ENCODE measurements at regions not wholly inside any gene's neighbourhood (a gene's known extent, or its start where the extent isn't known, plus 50 kb on each side); places are given as distances from the start of the nearest gene placed in this dataset.

DNA sequence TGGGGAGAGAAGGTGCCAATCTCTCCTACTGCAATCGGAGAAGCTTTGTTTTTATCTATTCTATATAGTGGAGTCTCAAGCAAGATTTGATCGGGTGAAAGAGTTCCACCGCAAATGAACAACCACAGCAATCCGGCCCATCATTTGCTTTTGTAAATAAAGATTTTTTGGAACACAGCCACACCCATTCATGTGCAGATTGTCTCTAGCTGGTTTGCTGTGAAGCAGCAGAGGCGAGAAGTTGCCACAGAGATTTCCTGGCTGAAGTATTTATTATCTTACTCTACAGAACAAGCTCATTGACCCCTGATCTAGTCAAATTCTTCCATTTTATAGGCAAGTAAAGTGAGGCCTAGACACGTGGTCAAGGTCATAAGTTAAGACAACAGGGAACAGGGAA is 195.5 kb upstream of the TNRC6C start:
- TF ChIP-seq, protein P1, sequence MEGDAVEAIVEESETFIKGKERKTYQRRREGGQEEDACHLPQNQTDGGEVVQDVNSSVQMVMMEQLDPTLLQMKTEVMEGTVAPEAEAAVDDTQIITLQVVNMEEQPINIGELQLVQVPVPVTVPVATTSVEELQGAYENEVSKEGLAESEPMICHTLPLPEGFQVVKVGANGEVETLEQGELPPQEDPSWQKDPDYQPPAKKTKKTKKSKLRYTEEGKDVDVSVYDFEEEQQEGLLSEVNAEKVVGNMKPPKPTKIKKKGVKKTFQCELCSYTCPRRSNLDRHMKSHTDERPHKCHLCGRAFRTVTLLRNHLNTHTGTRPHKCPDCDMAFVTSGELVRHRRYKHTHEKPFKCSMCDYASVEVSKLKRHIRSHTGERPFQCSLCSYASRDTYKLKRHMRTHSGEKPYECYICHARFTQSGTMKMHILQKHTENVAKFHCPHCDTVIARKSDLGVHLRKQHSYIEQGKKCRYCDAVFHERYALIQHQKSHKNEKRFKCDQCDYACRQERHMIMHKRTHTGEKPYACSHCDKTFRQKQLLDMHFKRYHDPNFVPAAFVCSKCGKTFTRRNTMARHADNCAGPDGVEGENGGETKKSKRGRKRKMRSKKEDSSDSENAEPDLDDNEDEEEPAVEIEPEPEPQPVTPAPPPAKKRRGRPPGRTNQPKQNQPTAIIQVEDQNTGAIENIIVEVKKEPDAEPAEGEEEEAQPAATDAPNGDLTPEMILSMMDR (IDR thresholded peaks at IDR 0.05; ENCODE audit: unreplicated experiment) = no peak

DNA sequence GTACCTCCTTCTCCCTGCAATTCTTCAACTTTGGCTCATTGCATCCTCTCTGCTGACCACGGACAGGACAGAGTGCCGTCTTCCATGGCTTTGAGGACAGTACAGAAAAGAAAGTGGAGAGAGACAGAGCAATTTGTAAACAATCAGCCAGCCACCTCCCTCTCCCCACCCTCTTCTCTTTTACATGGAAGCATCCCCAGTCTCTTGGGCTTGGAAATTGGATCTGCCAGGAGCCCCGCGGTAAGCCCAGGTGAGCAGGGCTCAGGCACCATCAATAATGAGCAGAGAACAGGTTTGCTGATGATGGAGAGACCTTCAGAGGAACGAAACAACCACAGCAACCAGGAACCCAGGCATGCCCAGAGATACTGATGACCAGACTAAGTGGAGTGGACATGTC is 194.9 kb upstream of the TNRC6C start:
- H3K27ac Mint-ChIP-seq (ENCODE audit: unreplicated experiment) = no peak overlapping the region
- no peak for DNase-seq (ENCODE audit: low spot score)
- no peaks in the 10 kb centered on the region for H3K36me3 Mint-ChIP-seq (ENCODE audit: low read depth, unreplicated experiment)
- no peaks in the 10 kb centered on the region for H3K4me1 Mint-ChIP-seq (ENCODE audit: unreplicated experiment)
- H3K27me3 Mint-ChIP-seq (ENCODE audit: unreplicated experiment) = peaks cover 6% of the 10 kb centered on the region
- H3K4me3 Mint-ChIP-seq (ENCODE audit: unreplicated experiment) = no peak overlapping the region
- no peaks in the 10 kb centered on the region for H3K9me3 Mint-ChIP-seq (ENCODE audit: unreplicated experiment)
- TF ChIP-seq, protein P1 (IDR thresholded peaks at IDR 0.05; ENCODE audit: unreplicated experiment) = no peak

More for the DNA sequence above, 195.5 kb upstream of the TNRC6C start:
- Mint-ChIP-seq H3K36me3 (ENCODE audit: low read depth, unreplicated experiment) (no peaks in the 10 kb centered on the region), H3K4me3 (ENCODE audit: unreplicated experiment) (no peak overlapping the region), H3K4me1 (ENCODE audit: unreplicated experiment) (no peaks in the 10 kb centered on the region), H3K27ac (ENCODE audit: unreplicated experiment) (no peak overlapping the region), H3K27me3 (ENCODE audit: unreplicated experiment) (peaks cover 8% of the 10 kb centered on the region), H3K9me3 (ENCODE audit: unreplicated experiment) (no peaks in the 10 kb centered on the region)
- no peak for DNase-seq (ENCODE audit: low spot score)

DNA sequence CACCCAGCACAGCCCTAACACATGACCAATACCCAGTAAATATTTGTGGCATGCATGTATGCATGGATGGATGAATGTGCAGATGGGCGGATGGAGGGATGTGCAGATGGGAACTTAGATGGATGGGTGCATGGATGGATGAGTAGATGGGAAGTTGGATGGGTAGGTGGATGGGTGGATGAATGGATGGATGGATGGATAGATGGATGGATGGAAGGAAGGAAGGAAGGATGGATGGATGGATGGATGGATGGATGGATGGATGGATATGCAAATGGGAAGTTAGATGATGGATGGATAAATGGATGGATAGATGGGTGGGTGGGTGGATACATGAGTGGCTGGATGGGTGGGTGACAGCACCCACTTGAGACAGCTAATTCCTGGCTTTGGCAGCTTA is 193.2 kb upstream of the TNRC6C start:
- Mint-ChIP-seq H3K36me3 (ENCODE audit: low read depth, unreplicated experiment) (no peaks in the 10 kb centered on the region), H3K9me3 (ENCODE audit: unreplicated experiment) (no peaks in the 10 kb centered on the region), H3K27me3 (ENCODE audit: unreplicated experiment) (peaks cover 5% of the 10 kb centered on the region), H3K4me3 (ENCODE audit: unreplicated experiment) (no peak overlapping the region), H3K4me1 (ENCODE audit: unreplicated experiment) (no peaks in the 10 kb centered on the region), H3K27ac (ENCODE audit: unreplicated experiment) (no peak overlapping the region)
- TF ChIP-seq, protein P1 (IDR thresholded peaks at IDR 0.05; ENCODE audit: unreplicated experiment) = no peak
- no peak for DNase-seq (ENCODE audit: low spot score)

DNA sequence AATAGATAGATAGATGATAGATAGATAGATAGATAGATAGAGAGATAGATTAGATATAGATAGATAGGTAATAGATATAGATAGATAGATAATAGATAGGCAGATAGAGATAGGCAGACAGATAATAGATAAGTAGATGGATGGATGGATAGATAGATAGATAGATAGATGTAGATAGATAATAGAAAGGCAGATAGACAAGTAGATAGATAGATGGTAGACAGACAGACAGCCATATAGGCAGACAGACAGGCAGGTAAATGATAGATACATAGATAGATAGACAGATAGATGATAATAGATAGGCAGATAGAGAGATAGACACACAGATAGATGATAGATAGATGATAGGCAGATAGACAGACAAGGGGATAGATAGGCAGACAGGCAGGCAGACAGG is 191.4 kb upstream of the TNRC6C start:
- Mint-ChIP-seq H3K36me3 (ENCODE audit: low read depth, unreplicated experiment) (no peaks in the 10 kb centered on the region), H3K27ac (ENCODE audit: unreplicated experiment) (no peak overlapping the region), H3K4me1 (ENCODE audit: unreplicated experiment) (no peaks in the 10 kb centered on the region), H3K27me3 (ENCODE audit: unreplicated experiment) (peaks cover 7% of the 10 kb centered on the region), H3K4me3 (ENCODE audit: unreplicated experiment) (no peak overlapping the region), H3K9me3 (ENCODE audit: unreplicated experiment) (no peaks in the 10 kb centered on the region)
- TF ChIP-seq, protein P1 (IDR thresholded peaks at IDR 0.05; ENCODE audit: unreplicated experiment) = no peak
- no peak for DNase-seq (ENCODE audit: low spot score)

DNA sequence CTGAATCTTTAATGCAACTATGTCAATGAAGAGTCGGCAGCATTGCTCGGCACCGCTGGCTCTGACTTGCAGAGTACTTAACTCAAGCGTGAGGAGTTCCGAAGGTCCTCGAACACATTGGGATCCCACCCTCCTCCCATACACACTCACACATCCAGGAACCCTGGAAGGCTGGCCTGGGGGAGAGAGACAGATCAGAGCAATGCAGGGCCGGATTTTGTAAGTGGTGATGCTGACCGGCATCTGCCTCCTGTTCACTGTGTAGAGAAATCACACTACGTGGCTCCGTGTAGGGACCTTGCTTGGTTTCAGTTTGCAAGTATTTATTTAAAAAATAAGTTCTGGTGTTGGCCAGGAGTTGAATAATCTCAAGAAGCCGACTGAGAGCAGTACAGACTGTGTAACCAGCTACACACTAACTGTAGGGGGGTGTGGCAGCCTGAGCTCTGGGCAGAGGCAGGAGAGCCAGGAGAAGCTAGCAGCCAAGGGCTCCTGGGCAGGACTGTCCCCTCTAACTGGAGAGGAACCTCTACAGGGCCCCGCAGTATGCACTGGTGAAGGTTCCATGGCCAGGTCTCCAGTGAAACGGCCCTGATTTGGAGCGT is 190.2 kb upstream of the TNRC6C start:
- peaks cover 3% of the 10 kb centered on the region for H3K4me1 Mint-ChIP-seq (ENCODE audit: unreplicated experiment)
- TF ChIP-seq, protein P1 (IDR thresholded peaks at IDR 0.05; ENCODE audit: unreplicated experiment) = no peak
- H3K9me3 Mint-ChIP-seq (ENCODE audit: unreplicated experiment) = no peaks in the 10 kb centered on the region
- no peak overlapping the region for H3K27ac Mint-ChIP-seq (ENCODE audit: unreplicated experiment)
- H3K4me3 Mint-ChIP-seq (ENCODE audit: unreplicated experiment) = no peak overlapping the region
- H3K27me3 Mint-ChIP-seq (ENCODE audit: unreplicated experiment) = peaks cover 8% of the 10 kb centered on the region
- H3K36me3 Mint-ChIP-seq (ENCODE audit: low read depth, unreplicated experiment) = no peaks in the 10 kb centered on the region
- DNase-seq (ENCODE audit: low spot score) = no peak
